MM.1S (cell line): ENCODE measurements at regions not wholly inside any gene's neighbourhood (a gene's known extent, or its start where the extent isn't known, plus 50 kb on each side); places are given as distances from the start of the nearest gene placed in this dataset.

ENCODE experiments used
- DNase-seq: peaks from one replicate; pipeline ENCODE4 v3.0.0-alpha.2; 2015
- H2AFZ ChIP-seq: fragments of 300-600 bp; sonication (generic); 2 replicates; pipeline ENCODE4 v1.6.0; 2016; ENCODE audit warnings: antibody characterized with exemption, low read length
- H3F3A ChIP-seq: fragments of 300-600 bp; sonication (generic); 2 replicates; pipeline ENCODE4 v1.6.1; 2016; ENCODE audit warnings: mild to moderate bottlenecking, antibody characterized with exemption, low read length, moderate library complexity, mixed read lengths; ENCODE audit not compliant: insufficient read depth
- H3K27ac ChIP-seq: fragments of 300-600 bp; sonication (generic); 2 replicates; pipeline ENCODE4 v1.5.1; 2016; ENCODE audit warnings: mild to moderate bottlenecking, low read length
- H3K27me3 ChIP-seq: fragments of 300-600 bp; sonication (generic); replicated peaks from 2 replicates; pipeline ENCODE4 v1.6.0; 2016; ENCODE audit warnings: low read length; ENCODE audit not compliant: insufficient read depth
- H3K36me3 ChIP-seq: fragments of 300-600 bp; sonication (generic); replicated peaks from 2 replicates; pipeline ENCODE4 v1.6.1; 2016; ENCODE audit warnings: mild to moderate bottlenecking, low read length, mixed read lengths; ENCODE audit not compliant: insufficient read depth
- H3K4me1 ChIP-seq: fragments of 300-600 bp; sonication (generic); 2 replicates; pipeline ENCODE4 v1.6.1; 2016; ENCODE audit warnings: low read length, mixed read lengths
- H3K4me2 ChIP-seq: fragments of 300-600 bp; sonication (generic); 2 replicates; pipeline ENCODE4 v1.6.0; 2016; ENCODE audit warnings: low read depth, low read length
- H3K4me3 ChIP-seq: fragments of 300-600 bp; sonication (generic); 2 replicates; pipeline ENCODE4 v1.5.1; 2016; ENCODE audit warnings: low read length, mixed read lengths
- H3K79me2 ChIP-seq: fragments of 300-600 bp; sonication (generic); 2 replicates; pipeline ENCODE4 v1.6.1; 2016; ENCODE audit warnings: mixed run types, low read length, mixed read lengths
- H3K9ac ChIP-seq: fragments of 300-600 bp; sonication (generic); 2 replicates; pipeline ENCODE4 v1.6.1; 2016; ENCODE audit warnings: low read length, mixed read lengths
- H3K9me2 ChIP-seq: fragments of 300-600 bp; sonication (generic); replicated peaks from 2 replicates; pipeline ENCODE4 v1.6.1; 2016; ENCODE audit warnings: mild to moderate bottlenecking, low read length, mixed read lengths; ENCODE audit not compliant: insufficient read depth
- H3K9me3 ChIP-seq: fragments of 300-600 bp; sonication (generic); replicated peaks from 2 replicates; pipeline ENCODE4 v1.6.1; 2016; ENCODE audit warnings: mild to moderate bottlenecking, low read length, mixed read lengths; ENCODE audit not compliant: insufficient read depth
- H4K20me1 ChIP-seq: fragments of 300-600 bp; sonication (generic); 2 replicates; pipeline ENCODE4 v1.6.1; 2016; ENCODE audit warnings: mild to moderate bottlenecking, low read length, moderate library complexity, mixed read lengths; ENCODE audit not compliant: insufficient read depth
- CTCF ChIP-seq: fragments of 300-600 bp; sonication (generic); IDR thresholded peaks from 2 replicates; pipeline ENCODE4 v1.5.1; 2016; ENCODE audit warnings: antibody characterized with exemption, low read length, mixed read lengths
- EZH2 ChIP-seq: fragments of 300-600 bp; sonication (generic); optimal IDR thresholded peaks from 2 replicates; pipeline ENCODE3; 2017; ENCODE audit warnings: low read depth, mild to moderate bottlenecking, antibody characterized with exemption, low read length, mixed read lengths
- EZH2phosphoT487 ChIP-seq: fragments of 300-600 bp; sonication (generic); IDR thresholded peaks from 2 replicates; pipeline ENCODE4 v1.6.1; 2018; ENCODE audit warnings: antibody characterized with exemption, low read length

- H3K79me2 ChIP-seq: no peaks in the 10 kb centered on the region
- DNase-seq: no peak
- no peaks in the 10 kb centered on the region for H3K27me3 ChIP-seq
- no peaks in the 10 kb centered on the region for H3K9me2 ChIP-seq
- no peak overlapping the region for H3K4me3 ChIP-seq
- H3K4me1 ChIP-seq: no peaks in the 10 kb centered on the region
- H3K27ac ChIP-seq: no peak overlapping the region
- H3K36me3 ChIP-seq: no peaks in the 10 kb centered on the region
- H3K9ac ChIP-seq: no peak overlapping the region
- no peak overlapping the region for H3K4me2 ChIP-seq
- H4K20me1 ChIP-seq: no peaks in the 10 kb centered on the region
- TF ChIP-seq EZH2phosphoT487 (no peak), CTCF (no peak), EZH2 (no peak)
- H3F3A ChIP-seq: no peaks in the 10 kb centered on the region
- H3K9me3 ChIP-seq: no peaks in the 10 kb centered on the region
- no peak overlapping the region for H2AFZ ChIP-seq
Observed at GRCh38 chr4:26000274-26000950, 86.4 kb downstream of the SMIM20 start.

- DNase-seq: no peak
- Histone ChIP-seq H4K20me1 (no peaks in the 10 kb centered on the region), H3K4me2 (no peak overlapping the region), H3K9me3 (no peaks in the 10 kb centered on the region), H3K36me3 (no peaks in the 10 kb centered on the region), H3K4me1 (no peaks in the 10 kb centered on the region), H2AFZ (no peak overlapping the region), H3K4me3 (no peak overlapping the region), H3F3A (no peaks in the 10 kb centered on the region), H3K27me3 (no peaks in the 10 kb centered on the region), H3K9me2 (no peaks in the 10 kb centered on the region), H3K27ac (no peak overlapping the region), H3K79me2 (no peaks in the 10 kb centered on the region), H3K9ac (no peak overlapping the region)
- TF ChIP-seq EZH2: no peak
- TF ChIP-seq CTCF: no peak
- TF ChIP-seq EZH2phosphoT487: no peak
Observed at GRCh38 chr4:26001413-26001812, 87.4 kb downstream of the SMIM20 start.

GRCh38 chr4:26001816-26002215 lies 87.8 kb downstream of the SMIM20 start:
- Histone ChIP-seq H3K27me3 (no peaks in the 10 kb centered on the region), H3K79me2 (no peaks in the 10 kb centered on the region), H3K4me1 (no peaks in the 10 kb centered on the region), H4K20me1 (no peaks in the 10 kb centered on the region), H3K4me3 (no peak overlapping the region), H3K27ac (no peak overlapping the region), H3K4me2 (no peak overlapping the region), H2AFZ (no peak overlapping the region), H3K9me3 (no peaks in the 10 kb centered on the region), H3K36me3 (no peaks in the 10 kb centered on the region), H3K9ac (no peak overlapping the region), H3K9me2 (no peaks in the 10 kb centered on the region), H3F3A (no peaks in the 10 kb centered on the region)
- TF ChIP-seq EZH2 (no peak), EZH2phosphoT487 (no peak), CTCF (no peak)
- no peak for DNase-seq
